Nucleus accumbens (tissue), 56 donors: ENCODE measurements at regions not wholly inside any gene's neighbourhood (a gene's known extent, or its start where the extent isn't known, plus 50 kb on each side); places are given as distances from the start of the nearest gene placed in this dataset.

ENCODE experiments used
- DNase-seq, 56 donors: peaks; one replicate each; lab custom pipeline; 2025; lab: John Stamatoyannopoulos, UW

DNA sequence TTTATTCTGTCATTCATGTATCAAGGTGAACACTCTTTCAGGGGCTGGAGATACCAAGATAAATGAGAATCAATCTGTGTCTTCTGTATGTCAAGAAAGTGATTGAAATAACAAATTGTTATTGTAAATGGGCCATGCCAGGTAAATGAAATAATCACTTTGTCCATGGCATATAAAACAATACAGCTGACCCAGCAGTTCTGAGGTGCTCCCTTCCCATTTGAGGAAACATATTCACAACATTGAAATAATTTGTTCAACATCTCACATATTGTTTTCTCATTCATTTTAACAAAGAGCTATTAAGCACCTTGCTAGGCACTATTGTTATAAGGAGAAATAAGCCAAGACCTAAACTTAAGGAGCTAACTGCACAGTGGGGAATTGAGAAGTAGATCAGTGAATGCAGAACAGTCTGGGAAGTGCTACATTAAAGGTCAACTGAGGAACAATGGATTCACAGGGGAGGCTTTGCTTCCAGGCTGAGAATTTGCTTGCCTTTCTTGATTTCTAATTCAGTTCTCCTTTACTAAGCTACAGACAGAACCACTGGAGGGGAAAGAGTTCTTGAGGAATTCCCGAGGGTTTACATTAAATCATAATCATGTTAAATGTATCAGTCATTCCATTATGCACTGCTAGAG lies 806.3 kb upstream of the ARPP21 start:
- no peak for DNase-seq

DNA sequence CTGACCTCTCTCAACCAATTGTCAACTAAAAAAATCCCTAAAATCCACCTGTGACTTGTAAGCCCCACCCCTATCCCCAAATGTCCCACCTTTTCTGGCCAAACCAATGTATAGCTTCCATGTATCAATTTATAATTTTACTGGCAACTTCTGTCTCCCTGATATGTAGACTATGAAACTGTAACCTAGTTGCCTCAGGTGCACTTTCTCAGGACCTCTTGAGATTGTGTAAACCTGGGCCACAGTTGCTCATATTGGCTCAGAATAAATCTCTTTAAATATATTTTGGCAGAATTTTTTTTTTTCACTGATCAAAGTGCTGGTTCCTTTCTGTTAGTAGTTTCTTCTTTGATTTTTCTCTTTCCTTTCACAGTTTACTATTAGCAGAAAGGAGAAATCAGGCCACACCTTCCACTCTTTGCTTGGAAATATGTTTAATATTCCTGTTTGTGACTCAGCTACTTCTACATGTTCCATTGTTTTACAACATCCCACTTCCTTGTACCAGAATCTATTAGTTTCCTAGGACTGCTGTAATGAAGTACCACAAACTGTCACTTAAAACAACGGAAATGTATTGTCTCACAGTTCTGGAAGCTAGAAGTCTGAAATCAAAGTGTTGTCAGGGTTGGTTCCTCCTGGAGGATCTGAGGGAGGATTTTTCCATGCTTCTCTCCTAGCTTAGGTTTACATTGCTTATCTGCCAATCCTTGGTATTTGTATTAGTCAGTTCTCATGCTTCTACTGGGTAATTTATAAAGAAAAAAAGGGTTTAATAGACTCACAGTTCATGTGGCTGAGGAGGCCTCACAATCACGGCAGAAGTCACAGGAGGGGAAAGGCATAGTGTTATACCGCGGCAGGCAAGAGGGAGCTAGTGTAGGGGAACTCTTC lies 801.2 kb upstream of the ARPP21 start:
- DNase-seq = no peak

DNA sequence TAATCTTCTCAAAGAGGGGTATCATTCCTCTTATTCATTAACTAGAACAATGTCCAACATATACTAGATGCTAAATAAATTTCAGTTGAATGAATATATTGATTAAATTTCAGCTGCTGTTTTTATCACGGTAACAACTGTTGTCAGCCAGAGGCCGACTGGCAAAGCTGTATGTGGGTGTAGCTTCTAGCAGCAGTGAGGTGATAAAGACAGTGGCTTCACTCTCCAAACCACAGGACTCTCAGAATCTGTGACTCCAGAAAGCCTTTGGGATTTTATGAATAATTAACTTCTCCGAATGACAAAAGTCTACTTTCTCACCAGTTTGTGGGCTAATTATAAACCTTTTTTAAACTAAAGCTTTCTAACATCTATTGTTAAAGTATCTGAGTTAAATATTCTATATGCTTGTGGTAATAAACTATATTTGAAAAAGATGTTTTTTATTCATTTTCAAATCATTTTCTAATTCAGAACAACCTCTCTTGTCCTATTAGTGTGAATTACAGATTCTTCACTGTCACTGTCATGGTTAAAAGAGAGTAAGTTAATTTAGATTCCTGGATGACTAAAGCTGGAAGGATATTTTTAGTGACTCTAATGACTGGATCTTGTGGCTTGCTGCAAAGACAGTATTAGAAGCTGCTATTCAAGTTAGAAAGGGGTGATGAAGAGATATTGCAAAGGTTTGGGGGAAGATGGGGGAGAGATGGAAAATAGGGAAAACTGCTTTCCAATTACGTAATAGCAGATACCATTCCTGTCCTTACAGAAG lies 796.4 kb upstream of the ARPP21 start:
- peak in 1 of 56 donors; percentile 2 for DNase-seq

- DNase-seq = peak in 2 of 56 donors; percentile 2 to 10
Observed at GRCh38 chr3:34844323-34844620, 795.1 kb upstream of the ARPP21 start.

DNA sequence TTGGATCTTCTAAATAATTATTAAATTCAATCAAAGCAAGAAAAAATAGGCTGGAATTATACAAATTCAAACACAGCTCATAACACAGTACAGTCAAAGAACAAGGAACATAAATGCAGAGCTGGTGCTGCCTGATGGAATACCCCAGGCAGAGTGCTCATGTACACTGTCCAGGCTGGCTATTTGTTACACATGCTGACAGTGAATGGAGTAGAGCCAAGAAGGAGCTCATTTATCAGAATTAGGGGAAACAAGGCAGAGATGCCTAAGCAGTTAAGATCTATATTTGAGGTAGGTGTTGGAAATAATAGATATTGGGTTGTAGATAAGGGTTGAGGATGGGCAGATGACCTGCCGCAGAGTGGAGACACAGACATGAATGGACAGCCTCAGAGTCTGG lies 788.2 kb upstream of the ARPP21 start:
- DNase-seq = no peak

- DNase-seq = no peak
Observed at GRCh38 chr3:34852844-34853439, 786.4 kb upstream of the ARPP21 start.

GRCh38 chr3:34856081-34856947 lies 783.0 kb upstream of the ARPP21 start:
- DNase-seq = no peak

GRCh38 chr3:34858067-34858660 lies 781.2 kb upstream of the ARPP21 start:
- DNase-seq = no peak

DNA sequence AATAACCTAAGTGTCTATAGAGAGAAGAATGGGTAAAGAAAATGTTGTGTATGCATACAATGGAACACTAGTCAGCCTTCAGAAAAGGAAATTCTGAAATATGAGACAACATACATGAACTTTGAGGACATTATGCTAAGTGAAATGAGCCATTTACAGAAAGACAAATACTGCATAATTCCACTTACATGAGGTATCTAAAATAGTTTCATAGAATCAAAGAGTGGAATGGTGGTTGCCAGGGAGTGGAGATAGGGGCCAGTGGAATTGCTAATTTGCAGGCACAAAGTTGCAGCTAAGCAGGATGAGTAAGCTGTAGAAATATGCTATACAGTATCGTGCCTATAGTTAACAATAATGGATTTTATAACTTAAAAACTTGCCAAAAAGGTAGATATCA lies 779.6 kb upstream of the ARPP21 start:
- DNase-seq = no peak

GRCh38 chr3:34862456-34862855 lies 776.9 kb upstream of the ARPP21 start:
- DNase-seq = no peak

- DNase-seq = no peak
Observed at GRCh38 chr3:34863485-34863884, 775.8 kb upstream of the ARPP21 start.

- no peak for DNase-seq
Observed at GRCh38 chr3:34864011-34864410, 775.3 kb upstream of the ARPP21 start.

DNA sequence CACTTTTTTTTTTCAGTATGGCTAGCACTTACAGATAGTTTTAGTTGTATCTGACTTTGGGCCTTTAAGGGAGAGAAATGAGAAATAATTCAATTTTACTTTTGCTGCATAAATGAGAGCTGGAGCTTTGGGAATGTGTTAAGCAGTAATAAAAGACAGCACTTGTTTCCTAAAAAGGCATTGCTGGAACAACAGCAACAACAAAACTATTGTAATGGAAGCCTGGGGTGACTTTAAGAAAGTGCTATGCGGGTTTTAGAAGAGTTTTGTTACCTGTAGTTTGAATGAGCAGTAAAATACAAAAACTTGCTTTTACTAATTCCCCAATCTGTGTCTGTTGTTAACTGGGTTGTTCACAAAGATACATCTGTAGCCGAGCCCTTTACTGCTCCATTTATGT lies 774.0 kb upstream of the ARPP21 start:
- no peak for DNase-seq

GRCh38 chr3:34868935-34869334 lies 770.4 kb upstream of the ARPP21 start:
- DNase-seq = no peak

DNA sequence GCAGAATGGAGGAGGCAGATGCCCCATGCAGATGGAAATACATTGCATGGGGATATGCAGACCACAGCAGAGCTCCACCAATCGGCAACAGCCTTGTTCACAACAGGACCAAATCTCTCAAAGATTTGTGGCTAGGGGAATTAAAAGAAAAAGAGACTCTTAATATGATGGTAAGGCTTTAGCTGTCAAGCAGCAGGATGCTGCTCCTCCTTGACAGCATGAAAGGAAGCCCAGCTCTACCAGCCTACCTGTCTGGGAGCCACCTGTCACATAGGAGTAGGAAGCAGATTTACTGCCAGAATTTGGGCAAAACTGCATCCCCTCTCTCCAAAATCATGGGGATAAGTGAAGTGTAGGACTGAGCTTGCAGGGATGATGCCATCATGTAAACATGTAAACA lies 769.6 kb upstream of the ARPP21 start:
- DNase-seq = no peak

DNA sequence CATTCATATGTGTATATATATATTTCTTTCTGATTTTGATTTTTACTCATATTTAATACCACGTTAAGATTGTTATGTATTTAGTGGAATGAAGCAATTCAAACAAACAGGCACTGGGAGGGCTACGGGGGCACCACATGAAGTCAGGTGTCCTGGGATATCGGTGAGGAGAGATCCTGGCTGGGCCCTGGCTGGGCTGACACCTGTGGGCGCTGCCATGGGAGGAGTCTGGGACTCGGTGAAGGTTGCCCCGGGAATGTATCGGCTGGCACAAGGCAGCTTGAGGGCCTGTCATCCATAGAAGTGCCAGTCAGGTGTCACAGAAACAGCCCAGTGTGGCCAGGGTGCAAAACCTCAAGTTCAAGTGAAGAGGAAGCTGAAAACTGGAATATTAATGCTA lies 766.9 kb upstream of the ARPP21 start:
- DNase-seq = no peak

- DNase-seq = no peak
Observed at GRCh38 chr3:34876997-34877396, 762.3 kb upstream of the ARPP21 start.

- DNase-seq = no peak
Observed at GRCh38 chr3:34878488-34878887, 760.8 kb upstream of the ARPP21 start.

- no peak for DNase-seq
Observed at GRCh38 chr3:34881026-34881425, 758.3 kb upstream of the ARPP21 start.

DNA sequence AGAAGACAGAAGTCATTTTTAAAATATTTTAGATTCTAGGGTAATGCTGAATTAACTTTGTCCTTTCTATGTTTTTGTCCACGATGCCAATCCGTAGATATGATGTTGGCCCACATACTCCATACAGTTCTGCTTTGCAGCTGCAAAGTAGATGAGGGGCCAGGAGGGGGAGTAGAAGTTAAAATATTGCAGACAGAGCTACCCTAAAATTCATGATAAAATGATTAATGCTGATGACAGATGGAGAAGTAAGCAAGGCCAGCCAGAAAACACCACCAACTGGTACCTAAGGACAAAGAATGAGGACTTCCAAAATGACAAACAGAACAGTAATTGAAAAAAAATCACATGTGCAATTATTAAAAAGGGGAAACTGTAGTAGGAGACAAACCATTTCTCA lies 756.6 kb upstream of the ARPP21 start:
- DNase-seq = no peak
